ENCODE measurements at regions not wholly inside any gene's neighbourhood (a gene's known extent, or its start where the extent isn't known, plus 50 kb on each side); places are given as distances from the start of the nearest gene placed in this dataset.

- TF ChIP-seq POLR2A (IDR thresholded peaks at IDR 0.05; ENCODE audit: extremely low read depth, insufficient read length), result no peak
- no peak for TF ChIP-seq CTCF (IDR thresholded peaks at IDR 0.05; ENCODE audit: low read depth, low read length)
- TF ChIP-seq MAX (IDR thresholded peaks at IDR 0.05; ENCODE audit: low read depth, low read length), result no peak
- no peak for TF ChIP-seq MYC (IDR thresholded peaks at IDR 0.05; ENCODE audit: low read depth, low read length)
Observed at GRCh38 chr14:71355324-71356201, 448.3 kb downstream of the PCNX1 start.

Data from NB4 (cell line).